B cell (primary cell): ENCODE measurements at regions not wholly inside any gene's neighbourhood (a gene's known extent, or its start where the extent isn't known, plus 50 kb on each side); places are given as distances from the start of the nearest gene placed in this dataset.
"Not testable (repeated sequence)": the region's sequence is repeated elsewhere in the genome, so short reads cannot be mapped to it uniquely, and the experiment has no call there.

Experiments used
- ATAC-seq: fragments of 200-7000 bp; cut with Tn5 transposase; one replicate; pipeline ENCODE4 v1.10.0; 2021; ENCODE audit warnings: low read depth, mild to moderate bottlenecking, moderate number of reproducible peaks, moderate library complexity
- CTCF ChIA-PET: fragments of 350-600 bp; sonication (Branson Sonifier 250); formaldehyde crosslinking; loops from one replicate; lab custom pipeline; 2021; ENCODE audit warnings: antibody characterized with exemption, inconsistent platforms; lab: Charles Lee
- POLR2A ChIA-PET: fragments of 350-600 bp; sonication (Branson Sonifier 250); formaldehyde crosslinking; loops from one replicate; lab custom pipeline; 2021; ENCODE audit warnings: antibody characterized with exemption; lab: Charles Lee
- DNase-seq: peaks from one replicate; pipeline ENCODE4 v3.0.0; 2013
- H2AFZ ChIP-seq: 2 replicates; pipeline ENCODE4 v1.6.1; 2012; ENCODE audit warnings: mild to moderate bottlenecking, low read depth, low read length; ENCODE audit not compliant: insufficient read depth, poor library complexity, severe bottlenecking
- H3K27ac ChIP-seq, 2 donors: 1 replicate in 1 of 2; 2 replicates in 1 of 2; pipeline ENCODE4 v1.5.1; 2012 to 2013; ENCODE audit warnings: low read length in 2 of 2, mild to moderate bottlenecking in 2 of 2, moderate library complexity in 1 of 2
- H3K27me3 ChIP-seq, 4 experiments: fragments of 200-600 bp in 1 of 4; sonication (generic) in 1 of 4; replicated peaks in 1 of 4; 1 replicate in 2 of 4; 2 replicates in 2 of 4; pipeline versions ENCODE4 v1.6.1 to v1.7.0; 2013 to 2016; ENCODE audit warnings: low read length in 3 of 4, mild to moderate bottlenecking in 2 of 4, mixed read lengths in 1 of 4, moderate library complexity in 1 of 4; ENCODE audit not compliant: insufficient read depth in 4 of 4, control insufficient read depth in 3 of 4; ENCODE audit errors: control extremely low read depth in 1 of 4
- H3K36me3 ChIP-seq, 2 experiments: replicated peaks in 1 of 2; 1 replicate in 1 of 2; 2 replicates in 1 of 2; pipeline versions ENCODE4 v1.6.1 to v1.7.1; 2013; ENCODE audit warnings: low read length in 1 of 2; ENCODE audit not compliant: insufficient read depth in 2 of 2, control insufficient read depth in 1 of 2; ENCODE audit errors: control extremely low read depth in 1 of 2, extremely low read depth in 1 of 2
- H3K4me1 ChIP-seq, 2 donors: fragments of 200-600 bp in 1 of 2; sonication (generic) in 1 of 2; 1 replicate in 1 of 2; 2 replicates in 1 of 2; pipeline versions ENCODE4 v1.5.1 to v1.6.1; 2013 to 2017; ENCODE audit warnings: low read length in 2 of 2; ENCODE audit not compliant: control insufficient read depth in 2 of 2, insufficient read depth in 2 of 2
- H3K4me2 ChIP-seq: replicated peaks from 2 replicates; pipeline ENCODE3; 2012; ENCODE audit warnings: mild to moderate bottlenecking, low read depth, low read length; ENCODE audit not compliant: poor library complexity, severe bottlenecking
- H3K4me3 ChIP-seq, 5 experiments: fragments of 200-600 bp in 1 of 5; sonication (generic) in 1 of 5; 1 replicate in 3 of 5; 2 replicates in 2 of 5; pipeline versions ENCODE4 v1.5.1 to v1.7.0; 2011 to 2016; ENCODE audit warnings: low read length in 4 of 5, mild to moderate bottlenecking in 4 of 5, low read depth in 2 of 5, control low read depth in 1 of 5, moderate library complexity in 1 of 5; ENCODE audit not compliant: insufficient read depth in 1 of 5; ENCODE audit errors: control extremely low read depth in 1 of 5, extremely low read depth in 1 of 5
- H3K79me2 ChIP-seq: fragments of 200-600 bp; sonication (generic); one replicate; pipeline ENCODE4 v1.6.0; 2016; ENCODE audit warnings: low read length; ENCODE audit not compliant: control insufficient read depth, insufficient read depth
- H3K9ac ChIP-seq: fragments of 200-600 bp; sonication (generic); 2 replicates; pipeline ENCODE4 v1.6.1; 2017; ENCODE audit warnings: mild to moderate bottlenecking, low read length, moderate library complexity
- H3K9me3 ChIP-seq, 3 donors: one replicate each; pipeline versions ENCODE4 v1.6.1 to v1.7.1; 2013; ENCODE audit warnings: low read length in 2 of 3; ENCODE audit not compliant: control insufficient read depth in 2 of 3, insufficient read depth in 1 of 3; ENCODE audit errors: control extremely low read depth in 1 of 3
- H4K20me1 ChIP-seq: 2 replicates; pipeline ENCODE4 v1.6.0; 2012; ENCODE audit warnings: mild to moderate bottlenecking, low read length; ENCODE audit not compliant: insufficient read depth, control insufficient read depth, poor library complexity, severe bottlenecking
- H3K27ac Mint-ChIP-seq: one replicate; pipeline ENCODE4 v1.8.0; 2021; ENCODE audit warnings: mixed read lengths
- H3K27me3 Mint-ChIP-seq: one replicate; pipeline ENCODE4 v1.8.0; 2021; ENCODE audit warnings: mixed read lengths
- H3K4me1 Mint-ChIP-seq: one replicate; pipeline ENCODE4 v1.8.0; 2021; ENCODE audit warnings: mixed read lengths
- H3K4me3 Mint-ChIP-seq: one replicate; pipeline ENCODE4 v1.8.0; 2021; ENCODE audit warnings: mixed read lengths
- H3K9me3 Mint-ChIP-seq: one replicate; pipeline ENCODE4 v1.8.0; 2022; ENCODE audit warnings: mixed read lengths; ENCODE audit not compliant: insufficient read depth
- EZH2 ChIP-seq: IDR thresholded peaks from 2 replicates; pipeline ENCODE4 v1.6.1; 2012; ENCODE audit warnings: borderline replicate concordance, low read depth, mild to moderate bottlenecking, moderate library complexity, low read length; ENCODE audit not compliant: insufficient read depth, poor library complexity, severe bottlenecking
- WGBS: methylation state at CpG from one replicate; pipeline ENCODE4 v1.1.5; 2013; ENCODE audit warnings: missing lambda C conversion rate; ENCODE audit not compliant: insufficient coverage; 5-methylcytosine and 5-hydroxymethylcytosine counted together
- intact Hi-C: fragments of 100-400 bp; cut with micrococcal nuclease; formaldehyde crosslinking; loops from one replicate; pipeline ENCODE4 v1.10.0; 2022
- TF ChIP-seq, protein P1 (sequence below): fragments of 200-600 bp; IDR thresholded peaks from one replicate; pipeline ENCODE4 v1.8.0; 2022; ENCODE audit warnings: antibody characterized with exemption, mild to moderate bottlenecking

DNA sequence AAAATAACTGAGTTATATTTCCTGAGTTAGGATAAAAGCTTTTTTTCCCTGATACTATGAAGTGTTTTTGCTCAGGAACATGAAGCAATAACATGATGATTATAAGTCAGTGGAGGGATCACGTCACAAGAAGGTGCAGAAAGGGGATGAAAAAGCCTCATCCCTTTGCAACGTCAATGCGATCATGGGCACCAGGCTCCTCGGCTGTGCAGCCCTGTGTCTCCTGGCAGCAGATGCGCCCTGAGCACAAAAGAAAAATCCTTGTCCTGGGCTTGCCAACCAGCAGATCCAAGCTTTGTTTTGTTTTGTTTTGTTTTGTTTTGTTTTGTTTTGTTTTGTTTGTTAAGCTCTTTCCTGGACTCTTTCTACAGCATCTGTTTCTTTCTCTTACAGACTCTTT is 103.5 kb upstream of the PRSS1 start:
- H3K9me3 Mint-ChIP-seq: no peaks in the 10 kb centered on the region
- H3K4me1 Mint-ChIP-seq: peaks cover 13% of the 10 kb centered on the region

GRCh38 chr7:142642316-142642715 is 107.0 kb upstream of the PRSS1 start:
- intact Hi-C loops: no loop called here
- Histone ChIP-seq H3K27me3 (peaks cover 0 to 17% (median 7%) of the 10 kb centered on the region in 4 experiments), H3K79me2 (no peaks in the 10 kb centered on the region), H3K4me3 (no peak overlapping the region), H3K27ac (no peak overlapping the region), H4K20me1 (no peaks in the 10 kb centered on the region), H3K9me3 (no peaks in the 10 kb centered on the region), H2AFZ (no peak overlapping the region), H3K4me2 (no peak overlapping the region), H3K9ac (no peak overlapping the region), H3K4me1 (peaks cover 10% of the 10 kb centered on the region in 2 donors), H3K36me3 (no peaks in the 10 kb centered on the region)
- H3K27me3 Mint-ChIP-seq: peaks cover 55% of the 10 kb centered on the region
- CTCF ChIA-PET: interaction anchor here (0.9 to 2.9 kb wide), 9 partner anchors 9 to 573 kb away, joined by 3 to 9 read pairs (median 4); no protein-coding TSS in a partner anchor
- ATAC-seq (no peak), DNase-seq (no peak)
- H3K9me3 Mint-ChIP-seq: no peaks in the 10 kb centered on the region
- POLR2A ChIA-PET: no interaction called here
- TF ChIP-seq, protein P1, sequence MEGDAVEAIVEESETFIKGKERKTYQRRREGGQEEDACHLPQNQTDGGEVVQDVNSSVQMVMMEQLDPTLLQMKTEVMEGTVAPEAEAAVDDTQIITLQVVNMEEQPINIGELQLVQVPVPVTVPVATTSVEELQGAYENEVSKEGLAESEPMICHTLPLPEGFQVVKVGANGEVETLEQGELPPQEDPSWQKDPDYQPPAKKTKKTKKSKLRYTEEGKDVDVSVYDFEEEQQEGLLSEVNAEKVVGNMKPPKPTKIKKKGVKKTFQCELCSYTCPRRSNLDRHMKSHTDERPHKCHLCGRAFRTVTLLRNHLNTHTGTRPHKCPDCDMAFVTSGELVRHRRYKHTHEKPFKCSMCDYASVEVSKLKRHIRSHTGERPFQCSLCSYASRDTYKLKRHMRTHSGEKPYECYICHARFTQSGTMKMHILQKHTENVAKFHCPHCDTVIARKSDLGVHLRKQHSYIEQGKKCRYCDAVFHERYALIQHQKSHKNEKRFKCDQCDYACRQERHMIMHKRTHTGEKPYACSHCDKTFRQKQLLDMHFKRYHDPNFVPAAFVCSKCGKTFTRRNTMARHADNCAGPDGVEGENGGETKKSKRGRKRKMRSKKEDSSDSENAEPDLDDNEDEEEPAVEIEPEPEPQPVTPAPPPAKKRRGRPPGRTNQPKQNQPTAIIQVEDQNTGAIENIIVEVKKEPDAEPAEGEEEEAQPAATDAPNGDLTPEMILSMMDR: no peak
- no peak for TF ChIP-seq EZH2
- no peak overlapping the region for H3K4me3 Mint-ChIP-seq
- peaks cover 13% of the 10 kb centered on the region for H3K4me1 Mint-ChIP-seq
- no peak overlapping the region for H3K27ac Mint-ChIP-seq

More for the DNA sequence above, 103.5 kb upstream of the PRSS1 start:
- Histone ChIP-seq H3K9me3 (no peaks in the 10 kb centered on the region), H3K4me2 (peak overlapping the region; percentile 63), H3K4me1 (peaks cover 10% of the 10 kb centered on the region in 2 donors), H2AFZ (peak overlapping the region; percentile 54), H3K4me3 (peak overlapping the region in 1 of 5 experiments; percentile 43), H3K79me2 (no peaks in the 10 kb centered on the region), H3K27ac (no peak overlapping the region), H3K36me3 (no peaks in the 10 kb centered on the region), H3K27me3 (peaks cover 0 to 20% (median 12%) of the 10 kb centered on the region in 4 experiments), H4K20me1 (no peaks in the 10 kb centered on the region), H3K9ac (peak overlapping the region; percentile 42)
- H3K4me3 Mint-ChIP-seq: peak overlapping the region; percentile 67
- DNase-seq (no peak), ATAC-seq (no peak)
- WGBS: 3% methylated on average over 4 of the region's 5 CpGs
- CTCF ChIA-PET: interaction anchor here (1.0 to 1.8 kb wide), 5 partner anchors 13 to 357 kb away, joined by 4 to 7 read pairs (median 5); no protein-coding TSS in a partner anchor
- intact Hi-C loops: no loop called here
- peaks cover 58% of the 10 kb centered on the region for H3K27me3 Mint-ChIP-seq
- TF ChIP-seq EZH2: no peak
- TF ChIP-seq, protein P1: no peak
- H3K27ac Mint-ChIP-seq: no peak overlapping the region
- POLR2A ChIA-PET: no interaction called here

GRCh38 chr7:142641252-142641651 is 108.0 kb upstream of the PRSS1 start:
- peaks cover 0 to 17% (median 6%) of the 10 kb centered on the region in 4 experiments for H3K27me3 ChIP-seq
- H3K27ac Mint-ChIP-seq, H3K4me3 ChIP-seq, H3K36me3 ChIP-seq, H3K4me1 Mint-ChIP-seq, H2AFZ ChIP-seq, H3K4me1 ChIP-seq, H3K9ac ChIP-seq, H3K27ac ChIP-seq, H3K79me2 ChIP-seq, H3K9me3 ChIP-seq, H4K20me1 ChIP-seq, intact Hi-C loops, ATAC-seq, H3K4me3 Mint-ChIP-seq, H3K9me3 Mint-ChIP-seq, H3K4me2 ChIP-seq, POLR2A ChIA-PET, DNase-seq: not testable (repeated sequence)
- CTCF ChIA-PET: interaction anchor here (0.9 to 2.9 kb wide), 4 partner anchors 8 to 142 kb away, joined by 3 to 9 read pairs (median 5); no protein-coding TSS in a partner anchor
- 90% methylated on average over 2 of the region's 4 CpGs for WGBS
- peaks cover 54% of the 10 kb centered on the region for H3K27me3 Mint-ChIP-seq
